WERI-Rb-1 (cell line): ENCODE measurements at regions not wholly inside any gene's neighbourhood (a gene's known extent, or its start where the extent isn't known, plus 50 kb on each side); places are given as distances from the start of the nearest gene placed in this dataset.

Experiments
- DNase-seq: peaks from one replicate; pipeline ENCODE4 v3.0.0-alpha.2; 2020
- H3K27ac ChIP-seq: fragments of 250-450 bp; sonication (Bioruptor Pico); 2 replicates; pipeline ENCODE4 v1.5.1; 2020; ENCODE audit warnings: mild to moderate bottlenecking, moderate library complexity
- H3K27me3 ChIP-seq: fragments of 250-450 bp; sonication (Bioruptor Pico); 2 replicates; pipeline ENCODE4 v1.5.1; 2021; ENCODE audit warnings: mild to moderate bottlenecking, low read depth, moderate library complexity; ENCODE audit not compliant: insufficient read depth, severe bottlenecking
- H3K36me3 ChIP-seq: fragments of 250-450 bp; sonication (Bioruptor Pico); 2 replicates; pipeline ENCODE4 v1.5.1; 2020; ENCODE audit warnings: mild to moderate bottlenecking, moderate library complexity
- H3K4me3 ChIP-seq: 2 replicates; pipeline ENCODE4 v1.5.1; 2011; ENCODE audit warnings: low read depth, mild to moderate bottlenecking, control low read depth, low read length
- H3K9me3 ChIP-seq: fragments of 250-450 bp; sonication (Bioruptor Pico); 2 replicates; pipeline ENCODE4 v1.5.1; 2021; ENCODE audit warnings: mild to moderate bottlenecking, moderate library complexity; ENCODE audit not compliant: severe bottlenecking
- CTCF ChIP-seq: IDR thresholded peaks from 2 replicates; pipeline ENCODE4 v1.5.1; 2011; ENCODE audit warnings: low read depth, mild to moderate bottlenecking, control low read depth, inconsistent platforms, low read length

DNA sequence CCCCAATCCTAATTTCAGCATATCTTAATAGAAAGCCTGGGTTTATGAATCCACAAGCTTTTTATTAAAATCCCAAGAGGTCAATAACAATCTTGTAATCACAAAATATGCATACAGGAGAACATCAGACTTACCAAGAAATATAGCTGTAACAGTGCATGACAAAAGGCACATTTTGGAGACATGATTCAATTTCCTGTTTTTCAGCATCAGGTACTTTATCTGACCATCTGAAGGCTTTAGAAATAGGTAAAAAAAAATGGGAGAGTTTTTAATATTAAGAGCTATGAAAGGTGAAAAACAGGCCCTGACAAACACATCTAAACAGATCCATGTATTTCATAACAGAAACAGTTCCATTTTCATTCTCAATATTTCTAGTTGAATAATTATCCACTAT, 89.9 kb upstream of the EFEMP1 start:
- TF ChIP-seq CTCF, result no peak
- H3K27me3 ChIP-seq, result no peaks in the 10 kb centered on the region
- H3K4me3 ChIP-seq, result peak overlapping the region; percentile 35
- H3K36me3 ChIP-seq, result no peaks in the 10 kb centered on the region
- no peak for DNase-seq
- no peaks in the 10 kb centered on the region for H3K9me3 ChIP-seq
- peak overlapping the region; percentile 78 for H3K27ac ChIP-seq

DNA sequence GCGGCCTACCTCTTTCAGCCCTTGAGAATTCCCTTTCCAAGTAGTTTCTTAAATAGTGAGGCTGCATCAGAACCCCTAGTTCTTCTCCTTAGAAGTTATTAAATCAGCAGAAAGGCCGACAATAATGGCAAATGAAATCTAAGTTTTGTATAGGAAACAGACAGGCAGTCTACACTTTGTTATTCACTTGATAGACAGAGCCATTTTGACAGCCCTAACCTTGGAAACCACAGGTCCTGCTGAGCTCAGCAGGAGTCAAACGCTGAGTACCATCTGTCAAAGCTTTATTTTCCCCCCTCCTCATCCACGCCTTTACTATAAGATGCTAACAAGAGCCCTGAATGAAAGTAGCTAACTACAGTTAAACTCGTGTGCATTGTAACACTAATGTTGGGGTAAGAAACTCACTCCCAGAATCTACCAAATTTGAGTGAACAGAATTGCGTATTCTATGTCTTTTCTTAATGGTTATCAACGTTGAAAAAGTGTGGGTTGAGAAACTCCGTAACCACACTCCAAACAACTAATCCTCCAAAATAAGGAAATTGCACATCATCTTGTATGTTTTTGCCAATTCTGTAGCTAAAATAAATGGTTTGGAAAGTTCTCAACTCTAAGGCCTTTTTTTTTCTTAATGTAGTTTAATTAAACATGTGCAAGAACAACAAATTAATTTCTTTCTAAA, 90.6 kb upstream of the EFEMP1 start:
- no peaks in the 10 kb centered on the region for H3K9me3 ChIP-seq
- DNase-seq, result peak; percentile 74
- peak overlapping the region; percentile 35 for H3K4me3 ChIP-seq
- TF ChIP-seq CTCF, result no peak
- no peaks in the 10 kb centered on the region for H3K36me3 ChIP-seq
- H3K27me3 ChIP-seq, result no peaks in the 10 kb centered on the region
- peak overlapping the region; percentile 78 for H3K27ac ChIP-seq

DNA sequence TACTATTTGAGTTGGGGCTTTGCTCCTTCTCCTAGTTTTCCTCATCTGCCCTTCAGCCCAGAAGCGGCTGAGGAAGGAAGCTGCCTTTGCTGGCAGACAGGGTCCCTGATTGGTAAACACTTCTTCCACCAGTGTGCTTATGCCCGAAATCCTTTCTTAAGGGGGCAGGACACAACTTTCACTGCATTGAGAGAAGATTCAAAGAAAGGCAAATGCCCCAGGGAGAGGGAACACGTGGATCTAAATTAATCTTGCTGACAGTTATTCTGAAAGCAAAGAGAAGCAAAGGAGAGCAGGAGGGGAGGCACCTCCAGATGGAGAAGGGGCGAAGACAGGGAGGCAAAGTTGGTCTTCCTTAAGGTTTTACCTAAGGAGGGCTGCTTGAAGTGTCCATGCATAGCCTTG, 92.1 kb upstream of the EFEMP1 start:
- DNase-seq, result peak; percentile 63
- Histone ChIP-seq H3K27me3 (no peaks in the 10 kb centered on the region), H3K9me3 (no peaks in the 10 kb centered on the region), H3K36me3 (no peaks in the 10 kb centered on the region), H3K4me3 (peak overlapping the region; percentile 38), H3K27ac (peak overlapping the region; percentile 45)
- TF ChIP-seq CTCF, result no peak

DNA sequence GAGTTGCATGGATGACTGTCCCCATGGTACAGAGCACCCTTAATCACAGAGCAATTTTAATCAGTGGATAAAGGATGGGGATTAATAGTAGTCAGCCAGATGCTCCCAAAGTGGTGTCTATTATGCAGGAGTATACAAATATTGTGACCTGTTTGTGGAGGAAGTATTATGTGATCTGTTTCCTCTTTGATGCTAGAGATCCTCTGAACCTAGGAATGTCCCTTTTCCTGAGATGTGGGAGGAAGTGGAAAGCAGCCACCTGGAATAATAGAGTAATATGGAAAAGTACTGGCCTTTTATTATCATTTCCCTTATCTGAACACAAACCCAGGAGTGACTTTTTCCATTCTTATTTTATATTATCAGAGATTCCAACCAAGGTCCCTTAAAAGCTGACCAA, 94.2 kb upstream of the EFEMP1 start:
- H3K36me3 ChIP-seq, result no peaks in the 10 kb centered on the region
- H3K4me3 ChIP-seq, result no peak overlapping the region
- H3K27me3 ChIP-seq, result no peaks in the 10 kb centered on the region
- TF ChIP-seq CTCF, result no peak
- no peak overlapping the region for H3K27ac ChIP-seq
- no peaks in the 10 kb centered on the region for H3K9me3 ChIP-seq
- no peak for DNase-seq

DNA sequence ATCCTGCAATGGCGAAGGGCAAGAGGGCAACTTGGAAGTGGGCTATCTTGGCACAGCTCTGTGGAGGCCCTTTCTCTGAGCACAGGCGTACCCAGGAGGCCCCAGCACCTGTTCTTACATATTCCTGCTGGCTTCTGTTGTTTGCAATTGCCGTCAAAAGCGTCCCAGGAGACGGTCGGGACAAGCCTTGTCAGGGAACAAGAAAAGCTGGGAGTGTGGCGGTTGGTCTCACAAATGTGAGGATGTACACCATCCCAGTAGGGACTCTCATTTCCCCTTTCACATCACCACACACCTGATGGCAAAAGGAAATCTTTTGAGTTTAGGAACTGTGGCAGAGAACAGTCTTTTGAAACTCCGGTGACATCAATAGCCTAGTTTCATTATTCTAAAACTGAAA, 94.7 kb upstream of the EFEMP1 start:
- no peaks in the 10 kb centered on the region for H3K9me3 ChIP-seq
- no peaks in the 10 kb centered on the region for H3K36me3 ChIP-seq
- no peaks in the 10 kb centered on the region for H3K27me3 ChIP-seq
- DNase-seq, result no peak
- H3K27ac ChIP-seq, result no peak overlapping the region
- TF ChIP-seq CTCF, result no peak
- H3K4me3 ChIP-seq, result no peak overlapping the region

DNA sequence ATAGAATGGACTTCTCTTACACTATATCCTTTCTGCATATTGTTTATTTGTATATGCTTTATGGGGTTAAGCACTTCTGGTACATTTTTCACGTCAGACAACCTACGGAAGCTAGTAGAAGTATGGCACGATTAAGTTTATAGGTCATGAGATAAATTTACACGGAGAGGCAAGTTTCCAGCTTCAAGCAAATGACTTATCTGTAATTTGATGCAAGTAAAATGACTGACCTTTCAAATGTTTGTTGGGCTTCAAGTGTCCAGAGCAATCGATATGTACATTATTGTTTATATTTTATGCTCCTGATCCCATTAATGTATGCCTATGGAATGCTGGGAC, 97.5 kb upstream of the EFEMP1 start:
- DNase-seq, result no peak
- Histone ChIP-seq H3K27me3 (no peaks in the 10 kb centered on the region), H3K27ac (no peak overlapping the region), H3K4me3 (no peak overlapping the region), H3K9me3 (no peaks in the 10 kb centered on the region), H3K36me3 (no peaks in the 10 kb centered on the region)
- no peak for TF ChIP-seq CTCF
